SJCRH30 (cell line): ENCODE measurements at regions not wholly inside any gene's neighbourhood (a gene's known extent, or its start where the extent isn't known, plus 50 kb on each side); places are given as distances from the start of the nearest gene placed in this dataset.

Experiments
- DNase-seq, 2 experiments: peaks; one replicate each; pipeline ENCODE4 v3.0.0-alpha.2; 2015 to 2020
- H3K27ac ChIP-seq: fragments of 250-450 bp; sonication (Bioruptor Pico); 2 replicates; pipeline ENCODE4 v1.5.1; 2020; ENCODE audit warnings: mild to moderate bottlenecking, moderate library complexity
- H3K27me3 ChIP-seq: fragments of 250-450 bp; sonication (Bioruptor Pico); 2 replicates; pipeline ENCODE4 v1.5.1; 2020; ENCODE audit warnings: mild to moderate bottlenecking, moderate library complexity
- H3K36me3 ChIP-seq: fragments of 250-450 bp; sonication (Bioruptor Pico); 2 replicates; pipeline ENCODE4 v1.5.1; 2020; ENCODE audit warnings: mild to moderate bottlenecking, moderate library complexity
- H3K4me1 ChIP-seq: fragments of 250-450 bp; sonication (Bioruptor Pico); 2 replicates; pipeline ENCODE4 v1.5.1; 2020; ENCODE audit warnings: mild to moderate bottlenecking, moderate library complexity
- H3K4me3 ChIP-seq: fragments of 250-450 bp; sonication (Bioruptor Pico); 2 replicates; pipeline ENCODE4 v1.5.1; 2020; ENCODE audit warnings: mild to moderate bottlenecking, moderate library complexity
- H3K9me3 ChIP-seq: fragments of 250-450 bp; sonication (Bioruptor Pico); replicated peaks from 2 replicates; pipeline ENCODE4 v1.5.1; 2020; ENCODE audit warnings: mild to moderate bottlenecking, moderate library complexity

DNA sequence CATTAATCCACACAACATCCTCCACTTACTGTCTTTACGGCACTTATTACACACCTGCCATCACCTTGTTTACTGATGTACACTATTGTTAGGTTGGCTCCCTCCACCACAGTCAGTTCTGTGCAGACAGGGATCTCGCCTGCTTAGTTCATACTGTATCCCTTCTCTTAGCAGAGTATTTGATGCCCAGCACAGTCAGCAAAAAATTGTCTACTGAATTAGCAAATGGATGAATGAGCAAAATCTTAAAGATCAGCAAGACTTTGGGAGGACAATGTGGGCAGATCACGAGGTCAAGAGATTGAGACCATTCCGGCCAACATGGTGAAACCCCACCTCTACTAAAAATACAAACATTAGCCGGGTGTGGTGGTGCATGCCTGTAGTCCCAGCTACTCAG, 109.8 kb upstream of the ATXN1 start:
- DNase-seq, result no peak
- H3K36me3 ChIP-seq, result no peaks in the 10 kb centered on the region
- H3K9me3 ChIP-seq, result no peaks in the 10 kb centered on the region
- H3K27me3 ChIP-seq, result no peaks in the 10 kb centered on the region
- H3K27ac ChIP-seq, result no peak overlapping the region
- peaks cover 21% of the 10 kb centered on the region for H3K4me1 ChIP-seq
- no peak overlapping the region for H3K4me3 ChIP-seq

DNA sequence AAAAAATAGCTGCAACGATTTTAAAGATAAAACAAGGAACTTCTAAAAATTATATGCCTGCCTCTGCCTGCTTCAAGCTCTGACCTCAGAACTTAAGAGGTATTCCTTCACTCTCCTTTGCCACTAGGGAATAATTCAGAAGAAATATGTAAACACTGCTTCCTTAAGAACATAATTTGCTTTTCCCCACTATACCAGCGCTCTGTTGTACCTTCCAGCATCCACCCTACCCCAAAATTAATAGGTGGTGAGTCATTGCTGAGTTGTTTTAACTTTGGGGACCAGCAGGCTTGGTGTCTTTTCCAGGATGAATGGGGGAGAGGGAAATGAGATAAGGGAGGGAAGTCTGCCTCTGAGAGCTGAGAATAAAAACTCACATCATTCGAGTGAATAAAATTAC, 107.7 kb upstream of the ATXN1 start:
- no peak overlapping the region for H3K4me3 ChIP-seq
- DNase-seq, result no peak
- no peaks in the 10 kb centered on the region for H3K27me3 ChIP-seq
- H3K27ac ChIP-seq, result no peak overlapping the region
- H3K4me1 ChIP-seq, result peaks cover 14% of the 10 kb centered on the region
- no peaks in the 10 kb centered on the region for H3K9me3 ChIP-seq
- H3K36me3 ChIP-seq, result no peaks in the 10 kb centered on the region

DNA sequence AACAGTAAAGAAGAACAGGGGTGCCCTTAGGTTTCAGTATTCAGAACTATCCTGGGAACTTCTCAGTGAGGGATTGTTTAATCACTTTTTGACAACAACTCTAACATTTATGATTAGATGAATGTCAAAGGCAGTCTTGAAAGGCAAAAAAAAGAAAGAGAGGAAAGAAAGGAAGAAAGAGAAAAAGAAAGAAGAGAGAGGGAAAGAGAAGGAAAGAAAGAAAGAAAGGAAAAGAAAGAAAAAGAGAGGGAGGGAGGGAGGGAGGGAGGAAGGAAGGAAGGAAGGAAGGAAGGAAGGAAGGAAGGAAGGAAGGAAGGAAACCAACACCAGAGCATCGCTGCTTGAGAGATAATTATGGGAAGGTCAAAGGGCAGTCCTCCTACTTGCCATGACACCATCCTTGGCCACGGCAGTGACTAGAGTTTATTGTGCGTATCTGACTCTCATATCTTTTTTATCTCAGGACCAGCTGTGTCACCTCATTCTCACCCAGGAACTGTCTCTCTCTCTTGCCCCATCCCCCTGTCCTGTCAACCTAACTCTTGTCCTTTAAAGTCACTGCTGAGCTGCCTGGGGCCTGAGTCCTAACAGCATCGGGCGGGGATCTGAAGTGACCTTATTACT, 96.8 kb upstream of the ATXN1 start:
- DNase-seq, result no peak
- no peaks in the 10 kb centered on the region for H3K27me3 ChIP-seq
- no peaks in the 10 kb centered on the region for H3K4me1 ChIP-seq
- no peaks in the 10 kb centered on the region for H3K9me3 ChIP-seq
- no peaks in the 10 kb centered on the region for H3K36me3 ChIP-seq
- no peak overlapping the region for H3K27ac ChIP-seq
- no peak overlapping the region for H3K4me3 ChIP-seq

DNA sequence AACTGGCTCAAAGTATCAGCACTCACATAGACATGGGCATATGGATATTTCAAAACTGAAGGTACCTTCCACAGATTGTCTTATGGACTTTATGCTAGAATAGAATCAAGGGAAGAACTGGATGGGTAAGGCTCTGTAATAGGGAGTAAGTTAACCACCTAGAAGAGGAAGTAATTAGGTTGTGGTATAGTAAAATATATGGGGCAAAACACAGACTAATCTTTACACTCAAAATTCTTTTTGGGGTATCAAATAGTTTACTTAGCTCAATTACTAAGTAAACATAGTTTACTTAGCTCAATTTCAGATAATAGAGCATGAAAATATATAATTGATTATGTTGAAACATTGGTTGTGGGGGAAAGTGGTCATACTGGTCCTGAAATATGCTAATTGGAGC, 94.2 kb upstream of the ATXN1 start:
- Histone ChIP-seq H3K4me1 (peaks cover 2% of the 10 kb centered on the region; the same call in 1 of the 2 replicates), H3K9me3 (no peaks in the 10 kb centered on the region), H3K36me3 (no peaks in the 10 kb centered on the region), H3K27me3 (no peaks in the 10 kb centered on the region), H3K4me3 (no peak overlapping the region), H3K27ac (no peak overlapping the region)
- no peak for DNase-seq

DNA sequence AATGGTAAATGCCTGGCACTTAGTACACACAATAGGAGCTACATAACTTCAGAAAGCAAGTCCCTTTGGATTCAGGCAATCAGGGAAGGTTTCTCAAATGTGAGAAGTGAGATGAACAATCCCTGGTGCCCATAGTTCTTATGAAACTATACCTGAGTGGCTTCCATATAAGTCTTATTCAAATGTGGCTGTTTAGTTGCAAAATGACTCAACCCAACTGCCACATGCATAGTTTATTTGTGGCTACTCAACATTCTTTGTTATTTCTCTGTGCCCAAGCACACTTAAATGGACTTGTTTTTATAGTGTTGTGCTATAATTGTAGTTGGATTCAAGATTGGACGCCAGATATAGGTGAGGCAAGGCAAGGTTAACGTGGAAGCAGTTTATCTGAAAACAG, 93.7 kb upstream of the ATXN1 start:
- Histone ChIP-seq H3K27me3 (no peaks in the 10 kb centered on the region), H3K27ac (no peak overlapping the region), H3K4me3 (no peak overlapping the region), H3K9me3 (no peaks in the 10 kb centered on the region), H3K36me3 (no peaks in the 10 kb centered on the region), H3K4me1 (peaks cover 5% of the 10 kb centered on the region; the same call in 1 of the 2 replicates)
- DNase-seq, result no peak

DNA sequence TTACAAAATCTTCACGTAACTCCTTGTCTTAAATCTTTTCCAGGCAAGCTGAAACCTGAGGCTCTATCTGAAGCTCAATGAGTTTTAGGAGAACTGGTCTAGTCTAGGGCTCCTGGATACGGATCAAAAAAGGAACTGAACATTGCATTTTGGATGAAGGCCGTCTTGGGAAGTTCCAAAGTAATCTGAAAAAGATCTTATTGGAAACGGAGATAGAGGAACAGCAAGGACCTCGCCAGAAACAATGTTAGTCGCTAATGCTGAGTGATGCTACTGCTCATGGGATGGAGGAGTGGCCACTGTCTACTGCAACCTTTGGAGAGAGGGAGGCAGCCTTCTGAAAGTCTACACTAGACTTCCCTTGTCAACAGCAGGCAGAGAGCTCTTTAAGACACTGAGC, 91.4 kb upstream of the ATXN1 start:
- no peaks in the 10 kb centered on the region for H3K36me3 ChIP-seq
- DNase-seq, result no peak
- peaks cover 13% of the 10 kb centered on the region for H3K4me1 ChIP-seq
- H3K4me3 ChIP-seq, result no peak overlapping the region
- no peak overlapping the region for H3K27ac ChIP-seq
- no peaks in the 10 kb centered on the region for H3K9me3 ChIP-seq
- no peaks in the 10 kb centered on the region for H3K27me3 ChIP-seq

DNA sequence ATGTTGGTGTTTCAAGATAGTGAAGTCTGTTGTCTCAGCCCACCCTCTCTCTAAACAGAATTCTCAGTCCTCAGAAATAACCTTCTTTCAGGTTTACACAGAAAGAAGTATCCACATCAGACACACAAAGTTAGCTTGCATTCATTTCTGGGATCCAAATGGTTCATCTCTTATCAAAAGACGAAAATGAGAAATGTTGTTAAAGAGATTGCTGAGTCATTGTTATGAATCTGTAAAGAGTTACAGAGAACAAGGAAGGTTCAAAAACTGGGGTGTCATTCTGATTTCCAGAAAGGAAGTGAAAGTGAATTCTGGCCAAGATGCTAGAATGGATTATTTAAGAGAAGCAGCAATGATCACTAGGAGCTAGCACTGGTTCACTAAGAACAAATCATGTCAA, 90.5 kb upstream of the ATXN1 start:
- H3K9me3 ChIP-seq, result no peaks in the 10 kb centered on the region
- no peak for DNase-seq
- H3K36me3 ChIP-seq, result no peaks in the 10 kb centered on the region
- H3K4me3 ChIP-seq, result no peak overlapping the region
- peaks cover 13% of the 10 kb centered on the region for H3K4me1 ChIP-seq
- H3K27ac ChIP-seq, result no peak overlapping the region
- H3K27me3 ChIP-seq, result no peaks in the 10 kb centered on the region

DNA sequence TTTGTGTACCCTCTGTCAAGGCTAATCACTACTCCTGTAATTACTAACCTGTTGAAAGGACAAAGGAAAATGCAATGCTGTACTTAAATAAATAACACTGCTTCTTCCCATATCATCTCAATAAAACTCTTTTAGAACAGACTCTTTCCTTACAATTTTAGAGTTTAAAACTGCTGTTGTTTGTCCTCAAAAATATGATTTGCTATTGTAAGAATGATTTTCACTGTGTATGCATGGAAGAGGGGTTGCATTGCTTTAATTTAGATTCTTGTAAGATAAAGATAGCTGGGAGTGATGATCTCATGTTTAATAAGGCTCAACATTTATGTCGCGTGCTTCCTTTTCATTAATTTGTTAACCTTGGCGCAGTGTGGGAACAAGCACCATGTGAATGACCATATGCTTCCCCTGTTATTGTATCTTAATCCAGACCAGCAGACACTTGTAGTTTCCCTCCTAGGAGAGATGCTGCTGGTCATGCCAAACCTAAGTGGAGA, 89.8 kb upstream of the ATXN1 start:
- H3K9me3 ChIP-seq, result no peaks in the 10 kb centered on the region
- H3K4me1 ChIP-seq, result peaks cover 13% of the 10 kb centered on the region
- no peak for DNase-seq
- no peaks in the 10 kb centered on the region for H3K27me3 ChIP-seq
- H3K36me3 ChIP-seq, result no peaks in the 10 kb centered on the region
- H3K4me3 ChIP-seq, result no peak overlapping the region
- H3K27ac ChIP-seq, result no peak overlapping the region

DNA sequence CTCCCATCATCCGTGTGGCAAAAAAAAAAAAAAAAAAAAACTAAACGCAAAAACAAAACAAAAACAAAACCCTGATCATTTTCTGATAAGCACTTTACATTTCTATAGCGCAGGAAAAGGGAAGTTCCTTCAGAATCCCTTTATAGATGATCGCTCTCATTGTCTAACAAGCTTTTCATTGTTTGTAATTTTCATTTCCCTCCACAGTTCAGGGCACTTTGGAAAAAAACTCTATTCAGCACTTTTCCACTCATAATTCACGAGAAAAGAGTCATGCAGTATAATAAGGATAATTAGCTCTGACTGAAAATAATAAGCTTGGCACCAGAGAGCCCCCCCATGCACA, 89.4 kb upstream of the ATXN1 start:
- DNase-seq, result no peak
- H3K9me3 ChIP-seq, result no peaks in the 10 kb centered on the region
- no peaks in the 10 kb centered on the region for H3K27me3 ChIP-seq
- H3K27ac ChIP-seq, result peak overlapping the region; percentile 79; the same call in 1 of the 2 replicates
- H3K36me3 ChIP-seq, result no peaks in the 10 kb centered on the region
- H3K4me3 ChIP-seq, result no peak overlapping the region
- H3K4me1 ChIP-seq, result peaks cover 13% of the 10 kb centered on the region

DNA sequence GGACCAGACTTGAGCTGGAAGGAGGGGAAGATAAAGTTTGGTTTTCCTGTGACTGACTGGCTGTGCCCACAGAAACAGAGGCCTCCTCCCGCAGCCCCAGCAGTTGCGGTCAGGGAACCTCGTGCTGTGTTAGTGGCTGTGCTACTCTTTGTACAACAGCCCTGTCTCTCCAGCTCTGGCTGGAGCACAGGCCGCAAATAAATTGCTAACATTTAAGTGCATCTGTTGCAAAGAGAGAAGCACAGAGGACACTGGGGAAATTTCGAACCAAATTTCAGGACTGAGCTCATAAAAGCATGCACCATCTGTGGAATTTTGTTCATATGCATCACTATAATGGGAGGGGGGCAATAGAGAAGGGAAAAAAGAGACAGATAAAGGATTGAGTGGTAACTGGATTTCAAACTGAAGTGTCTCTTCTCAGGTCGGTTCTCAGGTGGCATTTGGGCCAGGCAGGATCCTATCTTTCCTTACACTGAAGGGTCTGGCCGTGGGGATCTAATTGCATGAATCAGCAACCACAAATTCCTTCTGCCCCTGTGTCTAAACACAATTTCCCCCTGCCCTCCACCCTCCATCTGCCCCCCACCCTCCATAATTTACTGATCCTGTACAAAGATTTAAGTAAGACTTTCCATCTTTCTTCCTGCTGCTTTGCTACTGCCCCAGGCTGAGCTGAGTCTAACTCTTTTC, 88.9 kb upstream of the ATXN1 start:
- peak in 1 of 2 experiments; percentile 61 for DNase-seq
- peaks cover 13% of the 10 kb centered on the region for H3K4me1 ChIP-seq
- H3K27ac ChIP-seq, result peak overlapping the region; percentile 79
- no peaks in the 10 kb centered on the region for H3K9me3 ChIP-seq
- H3K27me3 ChIP-seq, result no peaks in the 10 kb centered on the region
- peak overlapping the region; percentile 53 for H3K4me3 ChIP-seq
- no peaks in the 10 kb centered on the region for H3K36me3 ChIP-seq

DNA sequence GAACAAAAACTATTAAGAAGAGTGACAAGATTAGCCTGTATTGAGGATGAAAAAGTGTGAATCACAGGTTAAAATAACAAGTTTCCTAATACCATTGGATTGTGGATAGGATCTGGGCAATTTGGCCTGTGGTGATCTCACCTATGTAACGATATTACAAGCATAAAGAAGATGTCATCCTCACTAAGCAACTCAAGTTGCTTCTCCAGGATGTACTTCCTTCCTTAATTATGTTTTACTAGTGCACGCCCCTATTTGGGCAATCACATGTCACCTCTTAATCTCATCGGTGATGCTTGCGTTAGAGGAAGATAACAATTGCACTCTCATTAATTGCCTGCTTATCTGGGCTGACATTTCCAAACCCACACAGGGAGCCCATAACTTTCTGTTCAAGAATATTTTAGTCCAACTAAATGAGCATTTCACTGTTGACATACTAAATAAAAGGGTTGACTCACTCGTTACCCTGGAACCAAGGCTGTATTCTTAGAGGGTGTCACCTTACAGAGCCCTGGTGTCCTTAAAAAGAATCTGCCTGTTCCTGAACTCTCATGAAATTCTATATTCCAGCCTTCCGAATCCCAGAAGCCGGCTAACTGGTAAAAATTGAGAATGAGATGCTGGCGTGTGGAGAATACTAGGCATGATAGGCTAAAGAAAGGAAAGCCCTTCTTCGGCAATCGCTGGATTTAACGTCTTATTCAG, 88.2 kb upstream of the ATXN1 start:
- Histone ChIP-seq H3K36me3 (no peaks in the 10 kb centered on the region), H3K4me3 (peak overlapping the region; percentile 53), H3K27me3 (no peaks in the 10 kb centered on the region), H3K4me1 (peaks cover 13% of the 10 kb centered on the region), H3K9me3 (no peaks in the 10 kb centered on the region), H3K27ac (peak overlapping the region; percentile 79)
- DNase-seq, result peak in 1 of 2 experiments; percentile 70

DNA sequence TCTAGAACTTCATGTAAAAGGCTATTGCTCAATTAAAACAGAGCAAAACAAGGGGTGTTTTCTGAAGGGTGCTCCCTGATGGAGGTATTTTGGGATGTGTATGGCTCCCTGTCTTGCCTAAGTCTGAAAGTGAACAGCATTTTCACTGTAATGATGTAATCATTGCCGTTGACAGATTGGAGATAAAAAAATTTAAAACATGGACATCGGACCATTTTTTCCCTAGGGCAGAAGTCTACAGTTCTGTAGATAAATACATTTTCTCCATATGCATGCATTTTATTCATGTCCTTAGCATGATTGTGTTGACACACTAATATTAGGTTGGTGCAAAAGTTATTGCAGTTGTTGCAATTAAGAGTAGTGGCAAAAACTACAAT, 85.1 kb upstream of the ATXN1 start:
- DNase-seq, result no peak
- Histone ChIP-seq H3K27ac (no peak overlapping the region), H3K9me3 (no peaks in the 10 kb centered on the region), H3K4me1 (peaks cover 11% of the 10 kb centered on the region), H3K36me3 (no peaks in the 10 kb centered on the region), H3K27me3 (no peaks in the 10 kb centered on the region), H3K4me3 (no peak overlapping the region)

DNA sequence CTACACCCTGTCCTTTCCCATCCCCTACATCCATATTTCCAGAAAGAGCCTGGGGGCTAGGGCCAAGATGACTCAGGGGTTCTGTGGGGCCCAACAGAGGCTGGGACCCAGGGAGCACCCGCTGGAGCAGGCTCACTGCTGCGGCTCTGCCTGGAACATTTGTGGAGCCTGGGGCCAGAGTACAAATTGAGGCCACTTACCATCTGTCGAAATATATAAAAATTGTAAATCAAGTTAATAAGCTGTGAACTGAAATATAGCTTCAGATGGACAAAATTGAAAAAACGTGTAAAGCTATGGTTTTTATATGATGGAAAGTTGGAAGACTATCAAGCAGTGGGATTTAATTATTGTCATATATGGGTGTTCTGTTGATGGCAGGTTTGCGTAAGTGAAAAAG, 82.9 kb upstream of the ATXN1 start:
- Histone ChIP-seq H3K27ac (no peak overlapping the region), H3K27me3 (no peaks in the 10 kb centered on the region), H3K4me3 (no peak overlapping the region), H3K4me1 (peaks cover 6% of the 10 kb centered on the region; the same call in 1 of the 2 replicates), H3K9me3 (no peaks in the 10 kb centered on the region), H3K36me3 (no peaks in the 10 kb centered on the region)
- no peak for DNase-seq

DNA sequence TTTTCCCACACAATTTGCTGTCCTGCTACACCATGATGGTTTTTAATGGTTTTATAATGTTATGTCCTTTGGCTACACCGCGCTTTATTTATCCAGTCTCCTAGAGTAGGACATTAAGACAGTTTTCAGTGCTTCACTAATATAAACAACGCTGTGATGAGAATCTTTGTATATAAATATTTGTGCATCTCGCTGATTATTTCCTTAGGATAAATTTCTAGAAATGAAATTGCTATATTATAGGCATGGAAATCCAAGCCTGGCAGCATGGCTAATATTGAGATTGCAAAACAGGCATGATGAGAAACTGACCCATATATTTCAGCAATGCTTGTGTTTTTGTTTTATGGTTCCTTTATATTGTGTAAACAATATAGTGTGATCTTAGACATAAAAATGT, 81.4 kb upstream of the ATXN1 start:
- H3K36me3 ChIP-seq, result no peaks in the 10 kb centered on the region
- H3K27ac ChIP-seq, result no peak overlapping the region
- H3K9me3 ChIP-seq, result no peaks in the 10 kb centered on the region
- H3K27me3 ChIP-seq, result no peaks in the 10 kb centered on the region
- no peak for DNase-seq
- no peaks in the 10 kb centered on the region for H3K4me1 ChIP-seq
- H3K4me3 ChIP-seq, result no peak overlapping the region

DNA sequence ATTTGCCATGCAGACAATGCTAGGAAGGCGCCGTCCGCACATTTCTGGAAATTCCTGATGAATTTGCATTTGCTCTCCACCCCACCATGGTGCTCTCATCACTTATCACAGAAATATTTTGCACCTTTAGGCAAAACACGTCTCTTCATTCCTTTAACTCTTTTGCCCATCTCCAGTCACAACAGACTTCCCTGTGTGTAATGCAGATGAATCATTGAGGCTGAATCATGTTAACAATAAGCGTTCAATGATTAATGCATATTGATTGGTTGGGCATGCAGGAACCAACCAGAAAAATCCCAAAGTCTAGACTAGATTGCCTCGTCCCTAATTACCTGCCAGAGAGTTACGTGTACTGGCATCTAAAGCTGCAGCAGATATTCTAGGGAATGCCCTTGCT, 80.0 kb upstream of the ATXN1 start:
- H3K4me1 ChIP-seq, result no peaks in the 10 kb centered on the region
- no peak overlapping the region for H3K27ac ChIP-seq
- DNase-seq, result no peak
- H3K27me3 ChIP-seq, result no peaks in the 10 kb centered on the region
- no peaks in the 10 kb centered on the region for H3K36me3 ChIP-seq
- no peak overlapping the region for H3K4me3 ChIP-seq
- H3K9me3 ChIP-seq, result no peaks in the 10 kb centered on the region
